ENCODE measurements at regions not wholly inside any gene's neighbourhood (a gene's known extent, or its start where the extent isn't known, plus 50 kb on each side); places are given as distances from the start of the nearest gene placed in this dataset.
"Not testable (repeated sequence)": the region's sequence is repeated elsewhere in the genome, so short reads cannot be mapped to it uniquely, and the experiment has no call there.

- not testable (repeated sequence) for DNase-seq
These were observed 889.3 kb upstream of the NUDT12 start for GRCh38 chr5:104451911-104452310.

- no peak for DNase-seq
These were observed 882.1 kb upstream of the NUDT12 start for GRCh38 chr5:104444656-104445055.

GRCh38 chr5:104443706-104444105 is 881.1 kb upstream of the NUDT12 start:
- DNase-seq, result no peak

DNA sequence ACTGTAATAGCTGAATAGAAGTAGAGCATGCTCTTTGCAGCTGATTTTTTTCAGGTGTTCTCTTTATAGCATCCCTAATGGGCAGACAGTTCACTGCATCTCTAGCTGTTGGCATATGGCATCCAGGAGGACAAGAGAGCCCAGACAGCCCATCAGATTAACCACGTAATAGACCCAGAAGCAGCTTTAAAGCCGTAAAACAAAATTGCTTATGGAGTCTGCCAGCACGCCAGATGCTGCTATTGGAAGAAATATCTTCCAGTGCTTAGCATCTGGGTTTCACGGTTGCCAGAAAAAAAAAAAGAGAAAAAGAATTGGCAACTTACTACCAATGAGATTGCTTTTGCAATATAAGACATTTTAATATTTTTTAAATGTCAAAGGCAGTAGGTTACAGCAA is 869.4 kb upstream of the NUDT12 start:
- DNase-seq, result no peak

DNA sequence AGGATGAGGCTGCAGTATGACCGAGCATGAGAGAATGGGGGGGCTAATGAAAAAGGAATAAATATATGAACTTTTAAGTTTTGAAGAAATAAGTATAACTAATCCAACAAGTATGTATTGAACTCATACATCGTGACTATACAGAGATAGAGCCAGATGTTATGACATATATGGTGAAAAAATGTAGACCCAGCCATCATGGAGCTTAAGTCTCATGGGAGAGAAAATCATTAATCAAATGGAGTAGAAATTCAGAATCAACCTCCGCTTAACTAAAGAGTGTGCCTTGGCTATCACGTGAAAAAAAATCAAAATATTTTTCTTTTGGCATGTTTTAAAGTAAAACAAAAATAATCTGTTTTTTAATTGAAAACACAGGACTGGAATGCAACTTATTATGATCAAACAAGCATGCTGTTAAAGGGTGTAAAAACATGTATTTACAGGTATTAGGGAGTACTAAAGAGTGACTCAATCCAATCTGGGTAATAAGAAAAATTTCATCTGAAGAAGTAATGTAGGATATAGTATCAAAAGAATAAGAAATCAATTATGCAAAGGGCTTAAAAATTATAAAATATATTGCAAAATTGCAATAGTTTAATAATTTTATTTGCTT is 868.5 kb upstream of the NUDT12 start:
- no peak for DNase-seq

DNA sequence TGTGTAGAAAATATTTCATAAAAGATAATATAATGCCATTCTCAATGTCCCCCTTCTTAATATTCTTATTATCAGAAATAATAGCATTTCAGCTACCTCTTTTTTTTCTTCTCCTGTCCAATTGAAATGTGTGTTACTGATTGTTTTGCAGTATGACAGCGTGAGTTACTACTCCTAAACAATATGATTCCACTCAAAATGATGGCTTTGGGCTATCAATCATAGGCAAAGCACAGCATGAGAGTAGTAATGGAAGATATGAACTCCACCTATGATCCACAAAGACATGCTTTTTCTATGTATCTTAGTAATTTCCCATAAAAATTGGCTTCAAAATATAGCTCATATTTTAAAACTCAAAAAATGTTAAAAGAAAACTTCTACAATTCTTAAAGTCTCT is 867.3 kb upstream of the NUDT12 start:
- DNase-seq, result no peak

- no peak for DNase-seq
These were observed 858.8 kb upstream of the NUDT12 start for GRCh38 chr5:104421431-104421830.

DNA sequence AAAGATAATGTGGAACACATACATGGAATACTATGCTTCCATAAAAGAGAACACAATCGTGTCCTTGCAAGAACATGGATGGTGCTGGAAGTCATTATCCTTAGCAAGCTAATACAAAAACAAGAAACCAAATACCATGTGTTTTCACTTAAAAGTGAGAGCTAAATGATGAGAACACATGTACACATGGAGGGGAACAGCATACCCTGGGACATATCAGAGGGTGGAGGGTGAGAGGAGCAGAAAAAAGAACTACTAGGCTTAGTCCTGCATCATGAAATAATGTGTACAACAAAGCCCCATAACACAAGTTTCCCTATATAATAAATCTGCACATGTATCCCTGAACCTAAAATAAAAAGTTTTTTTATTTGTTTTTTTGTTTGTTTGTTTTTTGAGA is 855.5 kb upstream of the NUDT12 start:
- DNase-seq, result no peak

GRCh38 chr5:104412649-104413240 is 850.2 kb upstream of the NUDT12 start:
- no peak for DNase-seq

GRCh38 chr5:104400941-104401340 is 838.4 kb upstream of the NUDT12 start:
- no peak for DNase-seq

DNA sequence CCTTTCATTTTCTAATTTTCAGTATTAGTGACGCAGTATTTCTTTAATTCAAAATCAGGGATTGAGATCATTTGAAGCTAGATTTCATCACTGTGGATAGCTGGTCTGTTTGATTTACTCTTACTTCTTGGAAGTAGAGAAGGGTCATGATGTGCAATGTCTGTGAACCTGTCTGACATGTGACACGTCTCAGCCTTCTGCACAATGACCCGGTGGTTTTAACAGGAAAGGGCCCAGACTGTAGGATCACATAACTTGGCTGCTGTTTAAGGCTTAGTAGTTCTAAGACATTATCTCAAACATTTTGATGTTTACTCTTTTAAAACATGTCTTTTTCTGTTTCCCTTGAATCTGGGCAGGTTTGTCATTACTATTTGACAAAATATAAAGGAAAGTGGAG is 823.3 kb upstream of the NUDT12 start:
- DNase-seq, result no peak

DNA sequence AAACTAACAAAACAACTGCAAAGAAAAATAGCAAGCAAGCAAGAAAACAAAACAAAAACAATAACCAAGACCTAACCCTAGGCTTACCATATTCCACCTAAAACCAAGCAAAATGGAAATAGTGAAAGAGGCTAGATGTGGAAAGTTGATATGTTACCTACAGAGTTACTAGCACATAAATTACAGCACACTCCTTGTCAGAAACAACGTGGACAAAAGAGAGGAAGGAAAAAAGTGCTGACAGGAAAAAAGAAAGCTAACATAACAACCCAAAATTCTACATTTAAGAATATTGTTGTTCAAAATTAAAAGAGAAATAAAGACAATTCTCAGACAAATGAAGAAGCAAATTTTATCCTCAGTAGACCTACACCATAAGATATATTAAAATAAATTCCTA is 812.8 kb upstream of the NUDT12 start:
- DNase-seq, result no peak

DNA sequence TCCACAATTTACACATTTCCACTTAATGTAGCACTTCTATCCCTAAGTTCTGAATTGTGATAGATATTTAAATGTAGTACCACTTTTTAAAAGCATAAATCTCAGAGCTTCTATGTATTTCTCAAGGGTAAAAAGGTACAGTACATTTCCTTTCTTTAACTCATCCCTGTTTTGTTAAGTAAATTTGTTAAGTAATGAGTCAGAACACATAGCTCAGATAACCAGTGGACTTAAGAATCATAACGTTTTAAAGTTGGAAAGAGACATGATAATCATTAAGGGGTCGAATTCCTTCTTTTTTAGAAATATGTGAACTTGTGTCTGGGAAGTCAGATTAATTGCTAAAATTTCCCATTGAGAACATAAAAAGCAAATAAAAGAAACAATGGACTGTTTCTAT is 810.2 kb upstream of the NUDT12 start:
- no peak for DNase-seq

GRCh38 chr5:104372376-104372775 is 809.8 kb upstream of the NUDT12 start:
- DNase-seq, result no peak

GRCh38 chr5:104370523-104370922 is 807.9 kb upstream of the NUDT12 start:
- DNase-seq, result no peak

DNA sequence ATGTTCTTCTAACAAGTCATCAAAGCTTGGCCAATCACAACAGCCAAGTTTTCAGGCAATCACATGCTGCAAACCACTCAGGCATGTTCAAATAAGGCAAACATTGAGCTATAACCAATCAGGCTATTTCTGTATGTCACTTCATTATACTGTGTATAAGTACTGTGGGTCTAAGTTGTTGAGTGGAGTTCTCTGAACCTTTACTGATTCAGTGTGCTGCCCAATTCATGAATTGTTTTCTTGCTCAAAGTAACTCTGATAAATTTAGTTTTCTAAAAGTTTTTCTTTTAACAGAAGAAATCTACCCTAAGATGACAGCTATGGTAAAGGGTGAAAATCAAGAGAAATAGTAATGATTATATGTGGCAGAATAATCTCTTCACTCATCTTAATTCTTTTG is 805.4 kb upstream of the NUDT12 start:
- DNase-seq, result no peak

DNA sequence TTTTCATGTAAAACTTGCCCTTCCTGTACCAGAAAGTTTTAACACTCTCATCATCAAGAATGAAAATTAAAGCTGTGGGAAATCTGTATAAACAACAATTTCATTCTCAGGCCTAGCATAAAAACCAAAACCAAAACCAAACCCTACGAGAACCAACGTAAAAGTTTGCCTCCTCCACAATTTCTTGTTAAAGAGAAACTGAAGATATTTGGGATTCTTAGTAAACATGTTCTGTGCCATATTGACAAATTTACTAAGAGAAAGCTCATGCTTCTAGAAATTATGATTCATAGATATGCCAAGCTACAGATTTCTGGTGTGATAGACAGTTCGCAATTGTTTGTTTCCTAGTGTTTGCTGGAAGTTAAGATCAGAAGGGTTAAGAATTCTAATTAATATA is 801.0 kb upstream of the NUDT12 start:
- DNase-seq, result no peak

DNA sequence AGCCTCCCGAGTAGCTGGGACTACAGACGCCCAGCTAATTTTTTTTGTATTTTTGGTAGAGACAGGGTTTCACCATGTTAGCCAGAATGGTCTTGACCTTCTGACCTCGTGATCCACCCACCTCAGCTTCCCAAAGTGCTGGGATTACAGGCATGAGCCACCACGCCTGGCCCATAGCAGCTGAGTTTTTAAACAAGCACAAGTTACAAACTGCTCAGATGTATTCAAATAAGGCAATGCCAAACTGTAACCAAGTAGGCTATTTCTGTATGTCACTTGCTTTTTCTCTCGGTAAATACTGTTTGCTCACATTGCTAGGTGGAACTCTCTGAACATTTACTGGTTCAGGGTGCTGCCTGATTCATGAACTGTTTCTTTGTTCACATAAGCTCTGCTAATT is 799.3 kb upstream of the NUDT12 start:
- DNase-seq, result no peak

DNA sequence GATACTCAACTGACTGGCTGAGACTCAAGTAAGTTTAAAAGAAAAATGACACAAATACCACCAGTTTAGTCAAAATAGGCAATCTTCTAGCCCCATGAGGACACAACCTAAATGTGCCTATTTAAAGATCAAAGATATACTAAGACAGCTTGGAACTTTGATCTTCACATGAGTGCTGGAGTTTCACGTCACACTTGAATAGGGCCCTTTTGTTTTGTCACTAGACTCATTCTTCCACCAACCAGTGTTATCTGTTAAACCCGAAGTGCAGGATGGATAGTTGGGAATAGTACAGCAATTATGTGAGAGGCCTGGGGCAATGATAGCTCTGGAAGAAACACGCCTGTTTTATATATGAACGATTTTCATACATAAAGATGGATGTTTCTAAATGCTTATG is 792.8 kb upstream of the NUDT12 start:
- DNase-seq, result no peak

DNA sequence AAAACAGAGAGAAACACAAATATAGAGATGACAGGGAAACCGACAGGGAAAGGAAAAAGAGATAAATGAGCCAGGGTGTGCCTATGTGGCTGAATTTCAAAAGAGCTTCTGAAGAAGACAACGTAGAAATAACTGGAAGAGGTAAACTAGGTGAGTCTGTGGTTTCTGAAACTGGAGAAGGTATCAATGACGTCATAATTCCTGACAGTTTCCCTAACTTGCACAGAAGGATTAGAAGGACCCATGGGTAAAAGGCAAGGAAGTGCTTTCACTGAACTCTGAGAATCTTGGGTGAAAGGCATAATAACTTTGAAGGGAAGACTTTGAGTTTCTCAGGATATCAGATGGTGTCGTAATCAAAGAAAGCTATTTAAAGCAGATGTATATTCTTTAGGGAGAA is 790.8 kb upstream of the NUDT12 start:
- DNase-seq, result no peak

- DNase-seq, result no peak
These were observed 790.4 kb upstream of the NUDT12 start for GRCh38 chr5:104352954-104353353.

DNA sequence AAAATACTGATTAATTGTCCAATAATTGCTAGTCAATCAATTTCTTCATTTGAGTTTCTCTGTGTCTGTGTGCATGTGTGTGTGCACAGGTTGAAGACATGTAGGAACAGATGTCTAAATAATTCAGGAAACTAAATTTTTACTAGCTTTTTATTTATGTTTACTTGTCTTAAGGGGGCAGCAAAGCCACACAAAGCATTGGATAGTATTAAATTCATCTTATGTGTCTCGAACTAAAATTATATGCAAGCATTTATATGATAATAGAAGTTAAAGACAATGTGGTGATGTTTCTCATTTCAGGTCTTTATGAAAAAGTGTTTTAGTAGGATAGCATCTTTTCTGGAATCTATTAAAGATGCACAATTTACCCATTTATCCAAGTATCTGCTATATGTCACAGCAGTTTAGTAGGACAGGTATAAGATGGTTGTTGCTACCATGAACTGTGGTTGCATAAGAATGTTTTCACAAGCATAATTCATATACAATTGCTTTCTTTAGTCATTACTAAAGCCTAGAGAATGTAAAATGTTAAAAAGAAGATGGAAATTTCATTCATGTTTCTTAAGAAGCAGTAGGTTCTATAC is 784.6 kb upstream of the NUDT12 start:
- no peak for DNase-seq

GRCh38 chr5:104345222-104346016 is 782.8 kb upstream of the NUDT12 start:
- no peak for DNase-seq

DNA sequence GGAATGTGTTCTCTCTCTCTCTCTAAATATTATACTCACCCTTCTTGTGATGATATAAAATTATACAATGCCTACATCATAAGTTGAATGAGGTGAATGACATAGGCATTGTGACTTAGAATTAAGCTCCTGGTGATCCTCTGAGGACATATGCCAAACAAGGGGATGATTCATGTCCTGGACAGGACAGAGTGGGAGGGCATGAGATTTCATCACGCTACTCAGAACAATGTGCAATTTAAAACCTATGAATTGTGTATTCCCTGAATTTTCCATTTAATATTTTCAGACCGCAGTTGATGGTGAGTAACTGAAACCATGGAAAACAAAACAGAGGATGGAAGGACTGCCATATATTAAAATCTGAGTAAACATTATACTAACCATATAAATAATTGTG is 782.2 kb upstream of the NUDT12 start:
- no peak for DNase-seq

Measured in CD4-positive, alpha-beta T cell treated with Interferon alpha-2 for 1 hour (primary cell).